Ishikawa (cell line): ENCODE measurements at regions not wholly inside any gene's neighbourhood (a gene's known extent, or its start where the extent isn't known, plus 50 kb on each side); places are given as distances from the start of the nearest gene placed in this dataset.

ENCODE experiments used
- CEBPB ChIP-seq: IDR thresholded peaks from 2 replicates; pipeline ENCODE4 v1.6.1; 2012
- CREB1 ChIP-seq: IDR thresholded peaks from 2 replicates; pipeline ENCODE4 v1.6.1; 2012; ENCODE audit warnings: low read depth
- EGR1 ChIP-seq: IDR thresholded peaks from 2 replicates; pipeline ENCODE4 v1.6.1; 2012
- EP300 ChIP-seq: IDR thresholded peaks from 2 replicates; pipeline ENCODE4 v1.6.1; 2012; ENCODE audit warnings: borderline replicate concordance
- FOXM1 ChIP-seq: IDR thresholded peaks from 2 replicates; pipeline ENCODE4 v1.6.1; 2012; ENCODE audit warnings: low read depth, borderline replicate concordance
- MAX ChIP-seq: IDR thresholded peaks from 2 replicates; pipeline ENCODE4 v1.6.1; 2012
- NFIC ChIP-seq: IDR thresholded peaks from 2 replicates; pipeline ENCODE4 v1.6.1; 2012
- RAD21 ChIP-seq: IDR thresholded peaks from 2 replicates; pipeline ENCODE4 v1.6.1; 2012; ENCODE audit warnings: low read depth
- TAF1 ChIP-seq: IDR thresholded peaks from 2 replicates; pipeline ENCODE4 v1.6.1; 2012; ENCODE audit warnings: low read depth, mild to moderate bottlenecking
- TCF12 ChIP-seq: IDR thresholded peaks from 2 replicates; pipeline ENCODE4 v1.6.1; 2012; ENCODE audit warnings: low read depth
- TEAD4 ChIP-seq: IDR thresholded peaks from 2 replicates; pipeline ENCODE4 v1.6.1; 2012
- USF1 ChIP-seq: IDR thresholded peaks from 2 replicates; pipeline ENCODE4 v1.6.1; 2012
- YY1 ChIP-seq: IDR thresholded peaks from 2 replicates; pipeline ENCODE4 v1.6.1; 2012; ENCODE audit warnings: low read depth
- ZBTB7A ChIP-seq: IDR thresholded peaks from 2 replicates; pipeline ENCODE4 v1.6.1; 2012; ENCODE audit warnings: low read depth
- TF ChIP-seq, protein P1 (sequence below): IDR thresholded peaks from 2 replicates; pipeline ENCODE4 v1.6.1; 2012; ENCODE audit warnings: low read depth, mild to moderate bottlenecking

DNA sequence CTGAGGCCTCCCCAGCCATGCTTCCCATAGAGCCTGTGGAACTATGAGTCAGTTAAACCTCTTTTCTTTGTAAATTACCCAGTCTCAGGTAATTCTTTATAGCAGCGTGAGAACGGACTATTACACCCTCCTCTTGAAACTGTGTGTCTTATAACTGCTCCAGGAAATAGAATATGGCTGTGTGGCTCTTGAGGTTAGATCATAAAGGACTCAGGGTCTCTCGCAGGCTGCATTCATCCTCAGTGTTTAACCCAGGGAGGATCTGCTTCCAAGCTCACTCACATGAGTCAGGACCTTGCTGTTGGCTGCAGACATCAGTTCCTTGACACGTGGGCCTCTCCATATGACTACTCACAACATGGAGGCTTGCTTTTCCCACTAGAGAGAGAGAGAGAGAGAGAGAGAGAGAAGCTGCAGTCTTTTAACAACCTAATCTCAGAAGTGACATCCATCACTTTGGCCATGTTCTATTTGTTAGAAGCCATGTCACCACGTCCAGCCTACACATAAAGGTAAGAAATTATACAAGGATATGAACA lies 114.3 kb upstream of the UBE2E1 start:
- no peak for TF ChIP-seq USF1
- no peak for TF ChIP-seq TCF12
- no peak for TF ChIP-seq EP300
- no peak for TF ChIP-seq CREB1
- no peak for TF ChIP-seq CEBPB
- no peak for TF ChIP-seq RAD21
- no peak for TF ChIP-seq TAF1
- no peak for TF ChIP-seq YY1
- TF ChIP-seq MAX: no peak
- TF ChIP-seq FOXM1: no peak
- TF ChIP-seq TEAD4: no peak
- TF ChIP-seq, protein P1, sequence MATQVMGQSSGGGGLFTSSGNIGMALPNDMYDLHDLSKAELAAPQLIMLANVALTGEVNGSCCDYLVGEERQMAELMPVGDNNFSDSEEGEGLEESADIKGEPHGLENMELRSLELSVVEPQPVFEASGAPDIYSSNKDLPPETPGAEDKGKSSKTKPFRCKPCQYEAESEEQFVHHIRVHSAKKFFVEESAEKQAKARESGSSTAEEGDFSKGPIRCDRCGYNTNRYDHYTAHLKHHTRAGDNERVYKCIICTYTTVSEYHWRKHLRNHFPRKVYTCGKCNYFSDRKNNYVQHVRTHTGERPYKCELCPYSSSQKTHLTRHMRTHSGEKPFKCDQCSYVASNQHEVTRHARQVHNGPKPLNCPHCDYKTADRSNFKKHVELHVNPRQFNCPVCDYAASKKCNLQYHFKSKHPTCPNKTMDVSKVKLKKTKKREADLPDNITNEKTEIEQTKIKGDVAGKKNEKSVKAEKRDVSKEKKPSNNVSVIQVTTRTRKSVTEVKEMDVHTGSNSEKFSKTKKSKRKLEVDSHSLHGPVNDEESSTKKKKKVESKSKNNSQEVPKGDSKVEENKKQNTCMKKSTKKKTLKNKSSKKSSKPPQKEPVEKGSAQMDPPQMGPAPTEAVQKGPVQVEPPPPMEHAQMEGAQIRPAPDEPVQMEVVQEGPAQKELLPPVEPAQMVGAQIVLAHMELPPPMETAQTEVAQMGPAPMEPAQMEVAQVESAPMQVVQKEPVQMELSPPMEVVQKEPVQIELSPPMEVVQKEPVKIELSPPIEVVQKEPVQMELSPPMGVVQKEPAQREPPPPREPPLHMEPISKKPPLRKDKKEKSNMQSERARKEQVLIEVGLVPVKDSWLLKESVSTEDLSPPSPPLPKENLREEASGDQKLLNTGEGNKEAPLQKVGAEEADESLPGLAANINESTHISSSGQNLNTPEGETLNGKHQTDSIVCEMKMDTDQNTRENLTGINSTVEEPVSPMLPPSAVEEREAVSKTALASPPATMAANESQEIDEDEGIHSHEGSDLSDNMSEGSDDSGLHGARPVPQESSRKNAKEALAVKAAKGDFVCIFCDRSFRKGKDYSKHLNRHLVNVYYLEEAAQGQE: no peak
- TF ChIP-seq NFIC: no peak
- TF ChIP-seq EGR1: no peak

- TF ChIP-seq RAD21: no peak
- TF ChIP-seq CREB1: no peak
- no peak for TF ChIP-seq CEBPB
- no peak for TF ChIP-seq NFIC
- no peak for TF ChIP-seq TCF12
- no peak for TF ChIP-seq TEAD4
- no peak for TF ChIP-seq TAF1
- TF ChIP-seq, protein P1: no peak
- no peak for TF ChIP-seq USF1
- no peak for TF ChIP-seq MAX
- TF ChIP-seq ZBTB7A: no peak
Observed at GRCh38 chr3:23696842-23697241, 108.9 kb upstream of the UBE2E1 start.

DNA sequence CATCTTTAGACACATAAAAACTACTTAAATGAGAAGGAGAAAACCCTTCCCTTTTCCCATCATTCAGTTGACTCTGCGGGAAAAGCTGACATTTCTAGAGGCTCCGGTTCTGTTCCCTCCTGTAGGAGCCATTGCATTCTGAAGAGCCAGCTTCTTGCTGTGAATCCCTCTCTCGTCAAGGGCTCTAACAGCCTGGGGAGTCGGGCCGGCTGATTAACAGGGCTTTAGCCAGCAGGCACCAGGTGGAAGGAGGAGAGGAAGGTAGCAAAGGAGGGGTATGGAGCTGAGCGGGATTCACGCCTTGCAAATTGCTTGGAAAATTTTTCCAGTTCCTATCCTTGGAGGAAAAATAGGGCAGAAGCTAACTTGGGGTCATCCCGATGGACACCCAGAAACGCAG lies 108.3 kb upstream of the UBE2E1 start:
- no peak for TF ChIP-seq USF1
- TF ChIP-seq RAD21: no peak
- no peak for TF ChIP-seq FOXM1
- TF ChIP-seq EP300: no peak
- no peak for TF ChIP-seq EGR1
- TF ChIP-seq TEAD4: no peak
- no peak for TF ChIP-seq NFIC
- no peak for TF ChIP-seq TAF1

- TF ChIP-seq CEBPB (no peak), YY1 (no peak), CREB1 (no peak), NFIC (no peak), RAD21 (no peak), TCF12 (no peak)
Observed at GRCh38 chr3:23698652-23699313, 107.0 kb upstream of the UBE2E1 start.

DNA sequence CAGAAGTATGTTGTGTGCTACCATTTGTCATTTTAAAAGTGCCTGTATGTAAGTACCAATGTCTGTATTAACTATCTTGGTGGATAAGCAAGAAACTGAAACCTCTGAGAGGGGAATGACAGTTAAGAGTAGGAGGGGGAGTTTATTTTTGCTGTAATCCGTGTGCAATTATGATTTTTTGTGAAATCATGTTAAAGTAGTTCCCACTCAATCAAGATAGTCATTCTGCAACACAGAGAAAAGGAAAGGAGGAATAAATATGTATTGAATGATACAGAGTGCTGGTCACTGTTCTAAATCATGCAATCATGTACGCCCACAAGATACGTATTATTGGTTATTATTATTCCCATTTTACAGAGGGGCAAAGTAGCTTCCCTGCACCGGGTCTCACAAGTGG lies 105.1 kb upstream of the UBE2E1 start:
- TF ChIP-seq NFIC (no peak), TEAD4 (no peak), CEBPB (no peak), USF1 (no peak), TCF12 (no peak), EP300 (no peak), CREB1 (no peak), FOXM1 (no peak), TAF1 (no peak), RAD21 (no peak), ZBTB7A (no peak), MAX (no peak), EGR1 (no peak), YY1 (no peak)
- TF ChIP-seq, protein P1: no peak
